Testis (tissue), 2 donors: ENCODE measurements at regions not wholly inside any gene's neighbourhood (a gene's known extent, or its start where the extent isn't known, plus 50 kb on each side); places are given as distances from the start of the nearest gene placed in this dataset.
A peak's percentile ranks its signal among the peaks of the same experiment; 100 is the strongest.

Experiments
- DNase-seq: peaks from one replicate; pipeline ENCODE4 v3.0.0-alpha.2; 2019
- H3K27ac ChIP-seq, 2 donors: fragments of 200-600 bp; sonication (generic); one replicate each; pipeline ENCODE4 v1.5.1; 2019
- H3K27me3 ChIP-seq: fragments of 200-600 bp; sonication (generic); one replicate; pipeline ENCODE4 v1.5.1; 2019
- H3K36me3 ChIP-seq: fragments of 200-600 bp; sonication (generic); one replicate; pipeline ENCODE4 v1.5.1; 2017; ENCODE audit warnings: low read depth; ENCODE audit errors: missing control alignments
- H3K4me1 ChIP-seq: fragments of 200-600 bp; sonication (generic); one replicate; pipeline ENCODE4 v1.5.1; 2019
- H3K4me3 ChIP-seq, 2 donors: fragments of 200-600 bp; sonication (generic); one replicate each; pipeline ENCODE4 v1.5.1; 2017 to 2019
- H3K9me3 ChIP-seq: fragments of 200-600 bp; sonication (generic); one replicate; pipeline ENCODE4 v1.5.1; 2017
- POLR2A ChIP-seq: fragments of 450-650 bp; IDR thresholded peaks from one replicate; pipeline ENCODE4 v1.6.1; 2017; ENCODE audit warnings: antibody characterized with exemption, mild to moderate bottlenecking, moderate library complexity
- WGBS, 2 donors: methylation state at CpG; one replicate each; pipeline ENCODE4 v1.1.5; 2018; 5-methylcytosine and 5-hydroxymethylcytosine counted together
- intact Hi-C: fragments of 100-400 bp; cut with DNase I; formaldehyde crosslinking; loops from one replicate; pipeline ENCODE4 v1.15.1; 2023; ENCODE audit warnings: low total_unique reads
- TF ChIP-seq, protein P1 (sequence below), 3 experiments: fragments of 450-650 bp in 2 of 3; fragments of 200-600 bp in 1 of 3; sonication (generic) in 1 of 3; IDR thresholded peaks; one replicate each; pipeline ENCODE4 v1.5.1; 2016 to 2019; ENCODE audit warnings: antibody characterized with exemption in 3 of 3, mild to moderate bottlenecking in 2 of 3, moderate library complexity in 1 of 3

DNA sequence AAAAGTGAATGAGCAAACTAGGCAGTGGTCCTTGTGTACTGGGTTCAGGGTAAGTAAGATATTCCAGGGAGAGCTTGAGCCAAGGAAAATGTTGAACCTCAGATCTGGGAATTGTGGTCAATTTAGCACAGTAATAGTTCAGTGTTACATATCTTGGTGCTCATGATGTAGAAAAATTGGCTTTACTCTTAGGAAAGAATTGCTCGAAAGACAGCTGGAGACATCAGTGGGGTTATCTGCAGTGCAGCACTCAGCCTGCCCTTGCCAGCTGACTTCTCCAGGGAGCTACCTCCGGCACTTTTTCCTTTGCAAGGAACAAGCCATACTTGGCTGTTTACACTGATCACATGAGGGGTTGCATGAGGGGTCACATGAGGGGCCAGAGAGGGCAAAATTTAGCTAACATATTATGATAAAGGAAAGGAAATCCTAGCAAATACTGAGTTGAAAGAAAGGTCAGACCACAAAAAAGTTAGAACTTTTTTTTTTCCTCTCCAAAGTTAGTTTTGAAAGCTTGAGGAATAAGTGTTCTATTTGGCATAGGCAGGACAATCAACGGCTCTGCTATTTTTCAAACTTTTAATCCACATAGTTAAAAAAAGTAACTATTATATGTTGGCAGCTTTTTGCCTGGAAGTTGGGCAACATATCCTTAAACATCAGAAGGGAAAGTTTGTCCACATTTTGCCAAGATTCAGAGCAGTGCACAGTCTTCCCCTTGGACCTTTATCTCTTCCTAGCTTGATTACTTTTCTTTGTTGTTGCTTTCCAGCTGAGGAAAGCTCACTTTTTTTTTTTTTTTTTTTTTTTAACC is 92.4 kb downstream of the COL6A6 start:
- 30 to 32% methylated on average over 3 of the region's 3 CpGs for WGBS, 2 donors
- no peak for TF ChIP-seq POLR2A
- TF ChIP-seq, protein P1, sequence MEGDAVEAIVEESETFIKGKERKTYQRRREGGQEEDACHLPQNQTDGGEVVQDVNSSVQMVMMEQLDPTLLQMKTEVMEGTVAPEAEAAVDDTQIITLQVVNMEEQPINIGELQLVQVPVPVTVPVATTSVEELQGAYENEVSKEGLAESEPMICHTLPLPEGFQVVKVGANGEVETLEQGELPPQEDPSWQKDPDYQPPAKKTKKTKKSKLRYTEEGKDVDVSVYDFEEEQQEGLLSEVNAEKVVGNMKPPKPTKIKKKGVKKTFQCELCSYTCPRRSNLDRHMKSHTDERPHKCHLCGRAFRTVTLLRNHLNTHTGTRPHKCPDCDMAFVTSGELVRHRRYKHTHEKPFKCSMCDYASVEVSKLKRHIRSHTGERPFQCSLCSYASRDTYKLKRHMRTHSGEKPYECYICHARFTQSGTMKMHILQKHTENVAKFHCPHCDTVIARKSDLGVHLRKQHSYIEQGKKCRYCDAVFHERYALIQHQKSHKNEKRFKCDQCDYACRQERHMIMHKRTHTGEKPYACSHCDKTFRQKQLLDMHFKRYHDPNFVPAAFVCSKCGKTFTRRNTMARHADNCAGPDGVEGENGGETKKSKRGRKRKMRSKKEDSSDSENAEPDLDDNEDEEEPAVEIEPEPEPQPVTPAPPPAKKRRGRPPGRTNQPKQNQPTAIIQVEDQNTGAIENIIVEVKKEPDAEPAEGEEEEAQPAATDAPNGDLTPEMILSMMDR (IDR thresholded peaks at IDR 0.05), result no peak
- no peaks in the 10 kb centered on the region for H3K9me3 ChIP-seq
- H3K27ac ChIP-seq, result no peak overlapping the region
- no peaks in the 10 kb centered on the region for H3K27me3 ChIP-seq
- peak; percentile 56 for DNase-seq
- no peaks in the 10 kb centered on the region for H3K36me3 ChIP-seq
- intact Hi-C loops, result no loop called here
- peaks cover 15% of the 10 kb centered on the region for H3K4me1 ChIP-seq
- no peak overlapping the region for H3K4me3 ChIP-seq

DNA sequence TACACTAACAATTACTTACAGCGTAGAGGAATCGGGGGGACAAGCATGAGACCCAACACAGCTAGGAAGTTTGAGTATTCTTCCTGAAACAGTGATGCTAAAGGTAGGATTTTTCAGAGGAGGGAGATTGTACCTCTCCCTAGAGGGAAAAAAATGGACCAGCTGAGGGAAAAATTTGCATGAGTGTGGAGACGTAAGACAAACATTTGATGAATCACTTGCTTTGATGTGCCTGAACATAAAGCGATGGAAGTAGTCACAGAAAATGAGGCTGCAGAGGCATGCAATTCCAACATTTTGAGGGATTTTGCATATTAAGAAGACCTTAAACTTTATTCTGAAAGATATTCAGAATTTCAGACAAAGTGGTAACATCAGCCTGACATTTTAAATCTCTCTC is 102.2 kb downstream of the COL6A6 start:
- WGBS, 2 donors, result 92 to 95% methylated on average over 4 of the region's 4 CpGs
- H3K27me3 ChIP-seq, result no peaks in the 10 kb centered on the region
- no peak overlapping the region for H3K27ac ChIP-seq
- no peak overlapping the region for H3K4me3 ChIP-seq
- no peaks in the 10 kb centered on the region for H3K9me3 ChIP-seq
- H3K36me3 ChIP-seq, result no peaks in the 10 kb centered on the region
- TF ChIP-seq, protein P1 (IDR thresholded peaks at IDR 0.05), result no peak
- TF ChIP-seq POLR2A, result no peak
- DNase-seq, result no peak
- intact Hi-C loops, result no loop called here
- no peaks in the 10 kb centered on the region for H3K4me1 ChIP-seq

DNA sequence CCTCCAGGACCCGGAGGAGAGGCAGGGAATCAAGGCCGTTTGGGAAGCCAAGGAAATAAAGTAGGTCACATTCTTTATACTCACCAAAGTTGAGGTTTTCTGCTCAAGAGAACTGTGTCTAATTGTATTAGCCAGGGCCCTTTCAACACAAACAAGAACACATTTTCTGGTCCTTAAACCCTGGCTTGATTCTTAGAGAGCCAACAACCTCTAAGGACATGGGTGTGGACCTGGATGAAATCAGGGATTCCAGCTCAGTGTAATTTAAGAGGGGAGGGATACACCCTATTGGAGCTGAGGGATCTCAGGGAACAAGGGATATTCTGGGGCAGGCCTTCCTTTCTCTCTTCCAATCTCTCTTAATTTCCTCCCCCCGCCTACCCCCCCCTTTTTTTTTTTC is 104.8 kb downstream of the COL6A6 start:
- intact Hi-C loops, result no loop called here
- Histone ChIP-seq H3K27me3 (no peaks in the 10 kb centered on the region), H3K36me3 (no peaks in the 10 kb centered on the region), H3K4me1 (no peaks in the 10 kb centered on the region), H3K27ac (no peak overlapping the region), H3K4me3 (no peak overlapping the region), H3K9me3 (no peaks in the 10 kb centered on the region)
- DNase-seq, result no peak
- TF ChIP-seq, protein P1 (IDR thresholded peaks at IDR 0.05), result no peak
- no peak for TF ChIP-seq POLR2A
- 27 to 34% methylated on average over 3 of the region's 3 CpGs for WGBS, 2 donors

DNA sequence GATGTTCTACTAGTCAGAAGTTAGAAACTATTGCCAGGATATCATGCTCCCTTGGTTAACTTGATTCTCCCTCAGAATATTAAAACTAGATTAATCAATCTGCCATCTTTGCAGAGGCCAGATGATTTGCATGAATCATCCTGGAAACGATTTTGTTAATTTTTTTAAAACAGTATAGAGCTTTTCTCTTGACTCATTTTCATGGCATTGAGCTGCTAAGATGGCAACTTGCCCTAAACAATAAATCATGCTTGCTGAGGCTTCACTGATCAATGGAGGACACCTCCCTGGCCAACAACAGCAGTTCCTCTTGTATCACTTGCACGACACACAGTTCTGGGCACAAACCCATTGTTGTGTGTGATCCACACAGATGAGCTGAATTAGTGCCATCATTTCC is 109.1 kb downstream of the COL6A6 start:
- WGBS, 2 donors, result 53 to 68% methylated on average over 2 of the region's 2 CpGs
- TF ChIP-seq, protein P1 (IDR thresholded peaks at IDR 0.05), result no peak
- TF ChIP-seq POLR2A, result no peak
- Histone ChIP-seq H3K4me1 (no peaks in the 10 kb centered on the region), H3K9me3 (no peaks in the 10 kb centered on the region), H3K4me3 (no peak overlapping the region), H3K36me3 (no peaks in the 10 kb centered on the region), H3K27me3 (no peaks in the 10 kb centered on the region), H3K27ac (no peak overlapping the region)
- intact Hi-C loops, result no loop called here
- DNase-seq, result no peak
